NCI-H2196 treated with DMSO at 0.1 percent for 48 hours (cell line): ENCODE measurements at regions not wholly inside any gene's neighbourhood (a gene's known extent, or its start where the extent isn't known, plus 50 kb on each side); places are given as distances from the start of the nearest gene placed in this dataset.
"Not testable (repeated sequence)": the region's sequence is repeated elsewhere in the genome, so short reads cannot be mapped to it uniquely, and the experiment has no call there.

Experiments used
- DNase-seq: peaks from one replicate; lab custom pipeline; 2025; ENCODE audit not compliant: unreplicated experiment; lab: John Stamatoyannopoulos, UW

DNA sequence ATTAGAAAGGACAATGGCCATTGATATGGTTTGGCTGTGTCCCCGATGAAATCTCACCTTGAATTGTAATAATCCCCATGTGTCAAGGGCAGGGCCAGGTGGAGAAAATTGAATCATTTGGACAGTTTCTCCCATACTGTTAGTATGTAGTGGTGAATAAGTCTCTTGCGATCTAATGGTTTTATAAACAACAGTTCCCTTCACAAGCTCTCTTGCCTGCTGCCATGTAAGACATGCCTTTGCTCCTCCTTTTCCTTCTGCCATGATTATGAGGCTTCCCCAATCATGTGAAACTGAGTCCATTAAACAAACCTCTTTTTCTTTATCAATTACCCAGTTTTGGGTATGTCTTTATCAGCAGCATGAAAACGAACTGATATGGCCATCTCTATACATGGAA is 302.7 kb downstream of the SFMBT2 start:
- no peak for DNase-seq

DNA sequence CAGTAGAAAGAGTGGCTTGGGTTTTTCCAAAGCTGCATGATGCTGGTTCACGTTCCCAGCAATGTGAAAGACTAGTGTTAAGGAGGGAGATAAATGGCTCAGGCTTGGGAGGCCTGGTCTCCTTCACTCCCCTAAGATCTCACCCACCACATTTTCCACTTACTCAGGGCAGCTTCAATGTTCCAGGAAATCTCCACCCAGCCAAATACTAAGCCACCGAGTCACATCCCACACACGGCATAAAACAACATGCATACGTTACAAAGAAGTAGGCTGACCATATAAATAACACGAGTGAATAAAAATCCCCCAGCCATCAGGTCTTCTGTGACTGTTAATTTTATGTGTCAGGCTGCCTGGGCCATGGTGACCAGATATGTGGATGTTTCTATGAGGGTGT is 303.5 kb downstream of the SFMBT2 start:
- DNase-seq = no peak

DNA sequence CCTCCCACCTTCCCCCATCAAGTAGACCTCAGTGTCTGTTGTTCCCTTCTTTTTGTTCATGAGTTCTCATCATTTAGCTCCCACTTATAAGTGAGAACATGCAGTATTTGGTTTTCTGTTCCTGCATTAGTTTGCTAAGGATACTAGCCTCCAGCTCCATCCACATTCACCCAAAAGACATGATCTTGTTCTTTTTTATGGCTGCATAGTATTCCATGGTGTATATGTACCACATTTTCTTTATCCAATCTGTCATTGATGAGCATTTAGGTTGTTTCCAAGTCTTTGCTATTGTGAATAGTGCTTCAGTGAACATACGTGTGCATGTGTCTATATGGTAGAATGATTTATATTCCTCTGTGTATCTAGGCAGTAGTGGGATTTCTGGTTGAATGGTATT is 306.5 kb downstream of the SFMBT2 start:
- not testable (repeated sequence) for DNase-seq

DNA sequence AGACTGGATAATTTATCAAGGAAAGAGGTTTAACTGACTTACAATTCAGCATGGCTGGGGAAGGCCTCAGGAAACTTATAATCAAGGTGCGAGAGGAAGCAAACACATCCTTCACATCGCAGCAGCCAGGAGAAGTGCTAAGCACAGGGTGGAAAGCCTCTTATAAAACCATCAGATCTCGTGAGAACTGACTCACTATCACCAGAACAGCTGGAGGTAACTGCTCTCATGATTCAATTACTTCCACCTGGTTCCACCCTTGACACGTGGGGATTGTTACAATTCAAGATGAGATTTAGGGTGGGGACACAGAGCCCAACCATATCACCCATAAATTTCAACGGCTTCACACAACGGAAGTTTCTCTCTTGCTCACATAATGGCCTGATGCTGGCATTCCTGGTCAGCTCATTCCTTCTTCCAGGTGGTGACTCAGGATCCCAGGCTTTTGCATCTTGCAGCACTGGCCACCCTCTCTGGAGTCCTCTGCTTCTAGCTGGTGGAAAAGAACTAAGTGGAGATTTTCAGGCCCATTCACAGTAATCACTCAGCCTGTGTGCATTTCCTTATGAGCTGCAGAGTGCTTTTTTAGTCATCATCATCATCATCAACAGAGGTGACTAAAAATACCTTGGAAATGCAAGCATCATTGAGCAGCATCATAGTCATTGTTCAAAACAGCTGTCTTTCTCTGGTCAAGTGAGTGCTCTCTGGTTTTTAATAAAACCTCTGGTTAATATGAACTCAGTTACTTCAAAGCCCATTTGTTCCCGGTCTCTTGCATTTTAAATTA is 308.1 kb downstream of the SFMBT2 start:
- no peak for DNase-seq

DNA sequence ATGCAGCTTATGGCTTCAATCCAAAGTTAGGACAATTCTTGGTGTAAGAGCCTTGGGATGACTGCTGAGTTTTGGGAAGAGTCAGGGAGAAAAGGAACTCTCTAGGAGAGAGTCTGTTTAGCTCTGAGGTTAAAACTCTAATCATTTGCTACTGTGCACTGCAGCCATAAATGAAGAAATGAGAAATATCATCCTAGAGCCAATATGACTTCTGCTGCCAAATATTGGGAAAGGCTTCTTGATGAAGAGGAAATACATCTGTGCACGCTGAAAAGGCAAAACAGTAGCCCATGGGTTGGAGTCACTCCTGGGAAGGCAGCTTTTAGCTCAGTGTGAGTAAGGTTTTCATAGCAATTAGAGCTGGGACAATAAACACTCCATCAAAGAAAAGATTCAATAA is 308.8 kb downstream of the SFMBT2 start:
- DNase-seq = no peak

DNA sequence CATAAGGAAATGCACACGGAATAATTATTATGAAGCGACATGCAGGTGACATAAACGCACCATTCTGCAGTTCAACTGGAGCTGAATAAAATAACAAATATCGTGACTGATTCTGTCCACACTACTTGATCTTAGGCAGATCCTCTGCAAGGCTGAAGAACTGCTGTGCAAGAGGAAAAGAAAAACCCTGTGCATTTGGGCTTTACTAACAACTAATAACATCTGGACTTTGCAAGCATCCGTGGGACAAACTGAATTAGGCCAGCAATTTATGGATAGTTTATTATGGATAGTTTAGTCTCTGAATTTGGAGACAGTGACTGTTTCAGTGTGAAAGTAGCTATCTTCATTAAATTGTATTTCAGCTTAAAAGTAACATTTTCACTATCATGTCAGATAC is 309.4 kb downstream of the SFMBT2 start:
- no peak for DNase-seq

DNA sequence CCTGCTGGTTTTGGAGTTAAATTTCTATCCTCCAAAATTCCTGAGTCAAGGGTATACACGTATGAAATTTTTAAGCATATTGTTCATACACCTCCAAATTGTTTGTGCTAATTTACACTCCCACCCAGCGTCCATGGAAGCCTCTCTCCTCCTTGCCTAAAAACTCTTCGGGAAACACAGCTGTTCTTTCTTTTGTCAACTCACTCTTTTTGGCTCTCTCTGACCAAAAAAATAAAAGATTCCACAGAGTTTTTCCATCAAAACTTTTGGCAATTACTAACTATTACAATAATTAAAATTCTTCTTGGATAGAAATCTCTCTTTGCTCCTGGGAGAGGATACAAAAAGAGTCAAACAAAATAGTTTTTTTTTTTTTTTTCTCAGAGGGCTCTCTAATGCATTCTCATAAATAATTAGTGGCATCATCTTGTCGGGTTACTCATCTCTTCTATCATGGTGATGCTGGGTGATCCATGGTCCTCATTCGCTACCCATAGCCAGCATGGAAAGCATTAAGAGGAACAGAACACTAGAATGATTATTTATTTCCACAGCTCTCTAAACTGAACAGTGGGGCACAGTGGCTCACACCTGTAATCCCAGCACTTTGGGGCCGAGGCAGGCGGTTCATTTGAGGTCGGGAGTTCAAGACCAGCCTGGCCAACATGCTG is 310.7 kb downstream of the SFMBT2 start:
- no peak for DNase-seq

DNA sequence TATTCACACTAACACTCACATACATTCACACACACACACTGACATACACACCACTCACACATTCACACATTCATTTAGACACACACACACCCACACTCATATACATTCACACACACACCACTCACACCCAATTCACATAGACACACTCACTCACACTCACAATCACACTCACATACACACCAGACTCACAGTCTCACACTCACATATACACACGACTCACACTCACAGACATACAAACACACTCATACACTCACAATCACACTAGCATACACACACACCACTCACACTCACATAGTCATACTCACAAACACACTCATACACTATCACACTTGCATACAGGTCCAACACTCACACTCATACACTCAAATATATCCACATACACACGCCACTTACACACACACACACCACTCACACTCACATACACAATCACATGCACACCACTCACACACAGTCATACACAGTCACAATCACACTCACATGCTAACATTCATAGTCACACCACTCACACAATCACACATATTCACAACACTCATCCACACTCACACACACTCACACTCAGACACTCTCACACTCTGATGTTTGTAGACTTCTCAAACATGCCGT is 312.6 kb downstream of the SFMBT2 start:
- no peak for DNase-seq

DNA sequence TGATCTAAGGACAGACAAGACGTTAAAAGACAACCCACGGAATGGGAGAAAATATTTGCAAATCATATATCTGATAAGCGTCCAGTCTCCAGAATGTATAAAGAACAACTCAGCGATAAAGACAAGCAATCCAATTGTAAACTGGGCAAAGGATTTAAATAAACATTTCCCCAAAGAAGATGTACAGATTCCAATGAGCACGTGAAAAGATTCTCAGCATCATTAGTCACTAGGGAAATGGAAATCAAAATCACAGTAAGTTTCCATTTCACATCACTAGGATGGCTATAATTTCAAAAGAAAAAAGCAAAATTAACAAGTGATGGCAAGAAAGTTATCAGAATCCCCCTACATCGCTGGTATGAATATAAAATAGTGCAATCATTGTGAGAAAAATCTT is 316.1 kb downstream of the SFMBT2 start:
- DNase-seq = no peak

DNA sequence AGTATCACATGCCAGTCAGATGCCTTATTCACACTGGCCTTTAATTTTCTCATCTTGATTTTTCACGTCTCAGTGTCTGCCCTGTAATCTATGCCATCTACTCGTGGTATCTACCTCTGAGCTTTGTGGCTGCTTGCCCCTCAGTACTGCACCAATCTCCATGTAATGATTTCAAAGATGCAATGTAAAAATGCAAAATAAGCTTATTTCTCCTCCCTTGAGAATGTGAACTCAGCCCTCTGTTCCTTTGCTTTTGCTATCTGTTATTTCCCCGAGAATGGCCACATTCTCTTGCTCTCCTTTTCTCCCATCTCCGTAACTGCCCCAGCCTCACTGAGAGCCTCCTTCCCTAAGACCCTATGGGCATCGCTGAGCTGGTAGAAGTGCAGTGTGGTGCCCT is 317.5 kb downstream of the SFMBT2 start:
- DNase-seq = no peak

DNA sequence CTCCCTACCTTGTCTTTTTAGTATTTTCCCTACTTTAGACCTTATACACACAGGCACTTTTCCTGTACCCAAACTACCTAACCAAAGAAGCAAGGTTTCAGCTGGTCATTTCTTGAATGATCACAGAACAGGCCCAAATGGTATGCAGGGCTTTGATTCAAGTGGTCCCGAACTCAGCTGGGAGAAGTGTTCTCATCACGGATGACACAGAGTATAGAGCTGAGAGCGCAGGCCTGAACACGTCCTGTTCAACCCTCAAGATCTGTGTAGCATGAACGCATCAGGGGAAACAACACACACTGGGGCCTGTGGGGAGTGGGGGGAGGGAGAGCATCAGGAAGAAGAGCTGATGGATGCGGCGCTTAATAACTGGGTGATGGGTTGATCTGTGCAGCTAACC is 318.2 kb downstream of the SFMBT2 start:
- no peak for DNase-seq

DNA sequence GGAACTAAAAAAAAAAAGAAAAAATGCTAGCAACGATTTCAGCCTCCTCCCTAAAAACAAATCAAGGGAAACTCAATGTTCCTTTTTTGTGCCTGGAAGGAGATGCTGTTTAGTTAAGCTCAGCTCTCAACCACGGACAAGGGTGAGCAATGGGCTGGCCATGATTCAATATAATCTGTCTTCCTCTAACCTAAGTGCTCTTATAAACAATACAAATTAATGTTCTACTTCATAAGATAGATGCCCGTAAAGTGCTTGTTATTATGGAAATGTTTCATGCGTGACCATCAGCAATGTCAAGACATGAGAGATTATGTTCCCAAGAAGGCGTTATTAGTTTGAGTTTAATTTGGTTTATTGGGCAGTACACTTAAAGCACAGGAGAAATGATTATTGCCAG is 320.3 kb downstream of the SFMBT2 start:
- no peak for DNase-seq

DNA sequence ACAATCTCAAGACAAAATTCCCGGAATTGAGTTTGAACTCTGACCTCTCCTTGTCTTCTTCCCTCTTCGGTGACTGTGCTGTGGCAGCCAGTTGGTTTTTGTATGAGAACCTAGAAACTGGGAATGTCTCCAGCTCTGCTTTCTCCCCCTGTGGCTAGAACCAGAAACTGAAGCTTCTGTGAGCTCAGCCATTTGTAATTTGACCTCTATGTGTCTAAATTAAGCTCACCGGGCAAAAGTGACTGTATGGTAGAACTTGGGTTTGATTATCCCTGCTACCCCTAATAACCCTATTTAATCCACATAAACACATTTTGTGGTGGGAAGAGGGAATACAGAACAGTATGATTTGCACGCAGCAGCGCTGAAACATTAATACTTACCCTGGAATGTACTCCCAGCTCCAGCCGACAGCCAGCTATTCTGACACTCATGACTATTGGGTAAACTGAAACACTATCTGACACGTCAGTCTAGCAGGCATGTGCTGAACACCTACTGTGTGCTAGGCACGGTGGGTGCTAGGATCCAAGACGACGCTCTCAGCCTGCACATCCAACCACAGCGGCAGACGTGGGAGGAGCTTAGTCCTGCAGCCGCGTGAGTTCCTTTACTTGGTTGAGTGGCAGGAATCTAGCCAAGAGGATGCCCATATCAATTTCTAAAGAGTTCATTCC is 324.8 kb downstream of the SFMBT2 start:
- DNase-seq = no peak

DNA sequence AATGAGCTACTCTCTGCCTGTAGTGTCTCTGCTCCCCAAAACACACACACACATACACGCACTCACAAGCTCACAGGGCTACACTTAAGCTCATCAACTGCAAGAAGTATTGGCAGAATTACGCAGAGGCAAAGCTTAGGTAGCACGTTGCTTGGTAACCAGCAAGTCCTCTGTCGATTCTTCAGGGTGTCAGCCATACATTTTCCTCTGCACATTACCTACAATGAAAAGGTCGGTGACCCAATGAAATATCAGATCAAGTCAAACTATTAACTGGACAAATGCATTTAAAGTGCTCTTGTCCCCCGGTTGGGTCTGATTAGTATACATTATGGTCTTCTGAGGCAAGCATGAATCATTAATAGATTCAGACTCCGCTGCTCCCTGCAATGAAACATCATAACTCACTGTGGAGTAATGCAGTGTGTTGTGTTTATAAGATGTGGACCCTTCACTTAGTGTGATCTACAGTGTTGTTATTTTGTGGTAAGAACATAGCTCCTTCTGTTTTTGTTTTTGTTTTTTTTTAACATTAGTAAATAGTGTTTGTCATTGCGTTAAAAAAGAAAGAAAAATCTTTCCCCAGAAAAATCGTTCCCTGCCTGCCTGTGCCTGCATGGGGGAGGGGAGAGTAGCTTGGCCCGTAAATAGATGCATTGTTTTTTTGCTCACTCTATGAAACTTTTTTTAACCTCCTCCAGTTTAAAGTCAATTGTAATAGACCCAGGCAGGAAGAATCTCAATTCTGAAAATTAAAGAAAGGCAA is 325.5 kb downstream of the SFMBT2 start:
- DNase-seq = no peak

DNA sequence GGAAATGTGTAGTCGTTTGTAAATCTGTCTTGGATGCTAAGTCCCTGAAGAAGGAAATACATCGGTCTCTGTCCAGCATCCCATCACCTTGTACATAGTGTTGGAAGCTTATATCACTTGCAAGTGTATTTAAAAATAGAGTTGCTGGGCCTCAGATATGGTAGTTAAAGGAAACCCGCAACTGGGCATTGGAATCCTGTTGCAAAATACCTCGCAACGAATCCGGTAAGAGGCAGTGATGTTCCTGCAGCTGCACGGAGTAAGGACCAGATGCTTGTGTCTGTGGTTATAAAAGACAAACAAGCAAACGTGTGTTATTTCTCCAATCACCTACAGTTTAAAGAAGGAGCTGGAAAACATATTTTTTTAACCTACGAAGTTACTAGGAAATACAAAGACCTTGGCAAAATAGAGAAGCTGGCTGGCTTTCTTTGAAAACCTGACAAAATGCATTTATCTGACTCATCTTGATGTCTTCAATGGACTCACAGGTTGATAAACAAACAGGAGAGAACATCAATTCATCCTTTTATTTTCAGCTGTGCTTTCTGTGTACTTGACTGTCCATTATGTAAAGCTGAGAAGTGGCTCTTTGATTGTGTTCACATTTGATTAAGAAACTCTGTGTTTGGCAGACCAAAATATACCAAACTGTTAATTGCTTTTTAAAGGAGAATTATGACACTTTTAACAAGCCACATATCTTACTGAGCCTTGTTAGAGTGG is 326.4 kb downstream of the SFMBT2 start:
- DNase-seq = no peak

DNA sequence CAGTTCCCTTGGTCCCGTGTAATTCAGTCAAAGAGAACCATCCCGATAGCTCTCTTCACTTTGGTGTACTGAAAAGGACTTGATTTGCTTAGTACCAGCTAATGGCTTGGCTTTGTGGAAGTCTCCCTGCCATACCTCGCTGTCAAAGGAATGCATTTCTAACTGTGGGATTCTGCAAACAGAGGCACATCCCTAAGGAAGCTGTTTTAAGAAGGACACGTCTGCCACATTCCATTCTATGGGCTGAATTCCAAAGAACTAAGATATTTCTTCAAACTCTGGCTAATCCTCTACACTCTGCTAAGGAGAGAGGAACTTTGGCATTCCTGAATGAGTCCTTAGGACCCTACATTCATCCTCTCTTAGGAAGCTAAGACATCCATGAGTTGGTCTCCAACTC is 327.9 kb downstream of the SFMBT2 start:
- DNase-seq = no peak

DNA sequence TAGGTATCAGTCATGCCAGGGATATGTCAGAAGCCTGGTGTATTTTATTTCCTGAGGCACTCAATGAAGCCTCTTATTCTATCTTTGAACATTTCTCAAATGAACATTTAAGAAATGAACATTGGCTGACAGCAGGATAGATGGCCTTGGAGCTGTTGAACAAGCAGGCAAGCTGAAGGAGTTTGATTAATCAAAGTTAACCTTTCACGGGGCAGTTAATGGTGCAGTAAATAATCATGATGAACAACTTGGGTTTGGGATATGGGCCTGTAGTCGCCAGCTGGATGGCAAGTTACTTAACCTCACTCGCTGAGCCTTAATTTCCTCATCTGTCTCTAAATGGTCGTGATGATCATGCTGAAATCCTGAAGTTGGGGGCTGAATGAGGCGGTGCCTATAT is 333.0 kb downstream of the SFMBT2 start:
- no peak for DNase-seq

DNA sequence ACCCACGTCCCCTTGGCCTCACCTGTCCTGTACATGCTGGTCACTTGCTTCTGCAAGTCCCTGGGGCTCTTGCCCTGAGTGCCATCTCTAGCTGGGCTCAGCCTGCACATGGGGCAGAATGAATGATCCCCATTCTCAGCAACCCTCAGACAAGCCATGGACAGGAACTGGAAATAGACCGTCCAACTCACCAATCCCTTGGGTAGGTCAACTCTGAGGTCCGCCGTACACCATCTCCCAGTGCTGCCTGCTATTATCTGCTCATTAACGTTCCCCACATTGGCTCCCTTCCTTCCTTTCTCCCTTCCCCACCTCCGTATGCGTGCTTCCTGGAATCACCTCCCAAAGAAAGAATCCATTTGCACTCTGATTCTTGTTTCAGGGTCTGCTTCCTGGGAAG is 335.0 kb downstream of the SFMBT2 start:
- DNase-seq = no peak

DNA sequence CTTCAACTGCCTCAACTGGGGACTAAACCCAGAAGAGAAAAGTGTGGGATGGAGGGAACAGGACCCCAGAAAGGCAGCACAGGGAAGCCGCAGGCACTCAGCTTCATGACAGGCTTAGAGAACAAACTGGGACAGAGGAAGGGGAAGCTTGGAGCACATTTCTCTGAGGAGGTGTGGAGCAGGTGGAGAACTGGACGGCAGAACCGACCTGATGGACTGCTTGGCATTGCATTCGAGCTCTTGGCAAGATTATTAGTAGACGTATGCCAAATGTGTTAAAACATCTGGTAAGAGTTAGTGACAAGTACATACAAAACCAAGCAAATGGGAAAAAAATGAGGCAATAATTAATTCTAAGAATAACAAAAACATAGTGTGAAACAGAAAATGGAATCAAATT is 335.7 kb downstream of the SFMBT2 start:
- no peak for DNase-seq

DNA sequence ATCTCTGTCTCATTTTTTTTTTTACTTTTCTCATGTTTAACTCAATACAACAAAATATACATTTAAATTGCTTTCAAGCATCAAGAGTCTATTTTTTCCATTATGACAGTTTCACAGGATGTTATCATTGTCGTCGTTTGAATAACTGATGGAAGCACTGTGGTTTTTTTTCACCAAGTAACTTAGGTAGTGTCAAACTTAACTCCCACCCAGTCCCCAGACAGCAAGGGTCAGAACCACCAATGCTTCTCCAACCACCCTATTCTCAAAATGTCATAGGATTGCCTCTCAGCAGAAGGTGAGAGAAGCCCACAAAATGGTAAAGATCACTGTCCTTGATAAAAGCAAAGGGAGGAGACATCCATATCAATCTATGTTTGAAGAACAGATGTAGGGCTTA is 339.4 kb downstream of the SFMBT2 start:
- DNase-seq = no peak
